GM12873 (cell line): ENCODE measurements at regions not wholly inside any gene's neighbourhood (a gene's known extent, or its start where the extent isn't known, plus 50 kb on each side); places are given as distances from the start of the nearest gene placed in this dataset.

Experiments
- TF ChIP-seq, protein P1 (sequence below): IDR thresholded peaks from 2 replicates; pipeline ENCODE4 v1.5.1; 2012; ENCODE audit warnings: low read depth, mild to moderate bottlenecking, moderate library complexity, low read length, control low read depth; ENCODE audit not compliant: insufficient read depth; ENCODE audit errors: missing control alignments

DNA sequence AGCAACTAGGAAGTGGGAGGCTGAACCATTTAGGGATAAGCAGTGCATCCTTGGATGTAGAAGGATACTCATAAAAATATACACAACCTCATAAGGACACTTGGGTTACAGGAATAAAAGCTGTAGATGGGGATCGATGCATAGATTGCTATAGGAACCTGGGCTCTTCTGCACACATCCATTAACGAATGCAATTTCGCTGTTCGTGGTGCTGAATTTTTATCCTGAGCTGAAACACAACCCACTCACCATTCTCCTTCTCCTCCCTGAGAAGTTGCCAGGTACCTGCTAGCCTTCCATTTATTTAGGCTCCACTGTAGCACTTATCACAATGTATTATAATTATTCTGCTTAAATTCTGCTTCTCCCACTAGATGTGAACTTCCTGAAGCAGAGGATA is 320.6 kb upstream of the BRINP1 start:
- TF ChIP-seq, protein P1, sequence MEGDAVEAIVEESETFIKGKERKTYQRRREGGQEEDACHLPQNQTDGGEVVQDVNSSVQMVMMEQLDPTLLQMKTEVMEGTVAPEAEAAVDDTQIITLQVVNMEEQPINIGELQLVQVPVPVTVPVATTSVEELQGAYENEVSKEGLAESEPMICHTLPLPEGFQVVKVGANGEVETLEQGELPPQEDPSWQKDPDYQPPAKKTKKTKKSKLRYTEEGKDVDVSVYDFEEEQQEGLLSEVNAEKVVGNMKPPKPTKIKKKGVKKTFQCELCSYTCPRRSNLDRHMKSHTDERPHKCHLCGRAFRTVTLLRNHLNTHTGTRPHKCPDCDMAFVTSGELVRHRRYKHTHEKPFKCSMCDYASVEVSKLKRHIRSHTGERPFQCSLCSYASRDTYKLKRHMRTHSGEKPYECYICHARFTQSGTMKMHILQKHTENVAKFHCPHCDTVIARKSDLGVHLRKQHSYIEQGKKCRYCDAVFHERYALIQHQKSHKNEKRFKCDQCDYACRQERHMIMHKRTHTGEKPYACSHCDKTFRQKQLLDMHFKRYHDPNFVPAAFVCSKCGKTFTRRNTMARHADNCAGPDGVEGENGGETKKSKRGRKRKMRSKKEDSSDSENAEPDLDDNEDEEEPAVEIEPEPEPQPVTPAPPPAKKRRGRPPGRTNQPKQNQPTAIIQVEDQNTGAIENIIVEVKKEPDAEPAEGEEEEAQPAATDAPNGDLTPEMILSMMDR: no peak

DNA sequence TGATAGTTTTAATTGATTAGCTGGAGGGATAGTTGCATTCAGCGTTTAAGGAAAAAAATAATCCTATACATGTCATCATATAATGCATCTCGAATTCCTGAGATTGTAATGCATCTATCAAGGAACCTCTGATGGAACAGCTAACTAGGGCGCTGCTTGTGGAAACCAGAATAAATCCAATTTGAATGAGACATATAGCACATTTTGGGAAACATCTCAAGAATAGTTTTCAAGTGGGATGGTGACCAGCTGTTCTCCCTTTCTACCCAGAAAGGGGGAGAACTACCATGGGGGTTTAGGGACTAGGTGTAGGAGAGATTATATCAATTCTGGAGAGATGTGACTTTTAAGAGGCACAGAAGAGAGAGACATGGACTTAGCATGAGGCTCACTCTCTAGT is 319.3 kb upstream of the BRINP1 start:
- TF ChIP-seq, protein P1: no peak

DNA sequence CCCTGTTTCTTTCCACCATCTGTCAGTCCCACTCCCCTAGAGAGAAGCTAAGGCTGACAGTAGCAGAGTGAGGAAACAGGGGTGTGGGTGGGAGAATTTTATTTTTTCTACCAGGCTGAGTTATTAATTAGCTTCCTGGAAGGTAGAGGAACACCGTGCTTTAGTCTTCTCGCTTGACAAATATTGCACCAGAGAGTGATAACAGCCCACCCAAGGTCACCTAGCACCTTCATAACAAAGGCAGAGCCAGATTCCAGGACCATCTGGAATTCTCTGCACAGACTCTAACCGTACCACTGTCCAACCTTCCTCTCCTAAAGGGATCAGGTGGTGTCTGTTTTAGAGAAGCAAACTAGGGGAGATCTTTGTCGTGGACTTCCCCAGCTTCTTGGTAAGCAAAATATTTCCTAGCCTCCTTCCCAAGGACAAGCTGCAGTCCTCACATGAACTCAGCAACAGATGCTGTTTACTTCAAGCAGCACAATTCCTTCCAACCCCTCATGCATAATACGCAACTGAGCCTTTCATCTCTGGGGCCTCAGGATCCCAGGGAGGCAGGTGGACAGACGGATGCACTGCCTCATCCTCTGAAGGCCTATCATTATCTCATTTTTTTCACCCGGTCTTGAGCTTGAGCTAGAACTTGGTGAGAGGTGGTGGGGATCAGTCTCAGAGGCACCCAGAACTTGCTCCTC is 308.7 kb upstream of the BRINP1 start:
- TF ChIP-seq, protein P1: no peak

DNA sequence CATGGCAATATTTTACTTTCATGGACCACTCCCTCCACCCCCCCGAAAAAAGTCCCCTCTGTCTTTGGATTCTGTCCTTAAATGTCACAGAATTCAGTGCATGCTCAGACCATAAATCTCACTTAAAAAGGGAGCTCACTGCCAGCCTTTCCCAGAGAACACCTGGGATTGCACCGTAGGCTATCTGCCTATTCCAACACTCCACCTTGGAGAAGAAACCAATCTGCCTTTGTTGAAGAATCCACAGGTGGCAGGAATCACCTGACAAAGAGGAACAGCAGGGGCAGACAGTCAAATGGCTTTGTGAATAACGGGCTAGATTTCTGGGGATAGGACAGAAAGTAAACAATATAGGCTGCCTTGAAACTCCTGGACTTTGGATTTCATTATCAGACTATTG is 306.7 kb upstream of the BRINP1 start:
- TF ChIP-seq, protein P1: no peak

DNA sequence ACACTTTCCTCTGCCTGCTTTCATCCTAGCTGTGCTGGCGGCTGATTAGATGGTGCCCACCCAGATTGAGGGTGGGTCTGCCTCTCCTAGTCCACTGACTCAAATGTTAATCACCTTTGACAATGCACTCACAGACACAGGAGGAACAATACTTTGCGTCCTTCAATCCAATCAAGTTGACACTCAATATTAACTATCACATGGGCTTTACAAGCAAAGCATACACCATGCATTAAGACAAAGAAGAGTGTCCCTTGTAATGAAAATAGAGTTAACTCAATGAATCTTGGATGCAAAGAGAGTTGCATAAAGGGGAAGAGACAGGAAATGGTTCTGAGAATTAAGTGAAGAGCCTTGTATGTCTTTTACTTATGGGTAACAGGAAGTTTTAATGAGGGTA is 298.7 kb upstream of the BRINP1 start:
- TF ChIP-seq, protein P1: no peak

DNA sequence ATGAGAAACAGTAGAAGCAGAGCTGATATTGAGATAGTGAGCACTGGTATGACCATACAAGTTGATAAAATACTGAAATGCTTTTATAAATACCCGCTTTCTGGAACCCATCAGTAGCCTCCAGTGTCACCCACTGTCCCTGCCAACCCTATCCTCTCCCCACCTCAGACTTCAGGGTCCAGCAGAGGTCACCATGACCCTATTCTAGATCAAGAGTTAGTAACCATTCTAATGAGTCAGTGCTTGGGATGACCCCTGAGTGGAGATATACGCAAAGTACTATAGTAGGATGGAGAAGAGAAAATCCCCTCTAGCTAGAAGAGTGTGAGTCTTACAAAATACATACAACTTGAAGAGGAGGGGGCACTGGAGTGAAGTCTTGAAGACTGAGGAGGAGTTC is 297.9 kb upstream of the BRINP1 start:
- TF ChIP-seq, protein P1: no peak

DNA sequence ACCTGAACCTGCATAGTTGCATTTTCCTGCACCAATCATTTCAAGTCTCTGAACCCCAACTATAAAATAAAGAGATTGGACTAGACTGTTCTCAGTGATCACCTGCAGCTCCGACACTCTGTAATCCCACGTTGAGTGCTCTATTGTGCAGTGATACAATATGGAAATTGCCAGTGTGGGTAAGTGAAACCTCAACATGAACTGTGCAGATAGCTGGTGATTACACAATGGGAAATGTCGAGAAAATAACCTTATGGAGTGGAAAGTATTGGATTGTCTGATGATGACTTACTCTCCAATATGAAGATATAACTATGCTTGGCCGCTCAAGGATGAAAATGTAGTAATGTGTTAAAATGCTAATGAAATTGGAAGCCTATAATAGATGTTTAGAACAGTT is 293.1 kb upstream of the BRINP1 start:
- TF ChIP-seq, protein P1: no peak
